Keratinocyte (primary cell): ENCODE measurements at regions not wholly inside any gene's neighbourhood (a gene's known extent, or its start where the extent isn't known, plus 50 kb on each side); places are given as distances from the start of the nearest gene placed in this dataset.

ENCODE experiments used
- DNase-seq: peaks from one replicate; pipeline ENCODE4 v3.0.0-alpha.2; 2011; ENCODE audit warnings: low read depth, missing footprints, low spot score
- FAIRE-seq: peaks from 2 replicates; lab custom pipeline; 2011; peaks lifted over from hg19 to GRCh38; lab: Jason Lieb, UNC
- H2AFZ ChIP-seq: 2 replicates; pipeline ENCODE4 v1.6.0; 2012; ENCODE audit warnings: low read length, control low read depth, inconsistent platforms; ENCODE audit not compliant: control insufficient read depth
- H3K27ac ChIP-seq: 2 replicates; pipeline ENCODE4 v1.5.1; 2011; ENCODE audit warnings: low read length; ENCODE audit not compliant: control insufficient read depth, insufficient read depth
- H3K27me3 ChIP-seq: 3 replicates; pipeline ENCODE4 v1.6.0; 2011; ENCODE audit warnings: low read length; ENCODE audit not compliant: control insufficient read depth, insufficient read depth; ENCODE audit errors: extremely low read depth
- H3K36me3 ChIP-seq, 2 experiments: 2 replicates in 1 of 2; 3 replicates in 1 of 2; pipeline ENCODE4 v1.5.1; 2011; ENCODE audit warnings: low read length in 2 of 2, mild to moderate bottlenecking in 1 of 2; ENCODE audit not compliant: control insufficient read depth in 2 of 2, insufficient read depth in 2 of 2; ENCODE audit errors: extremely low read depth in 1 of 2
- H3K4me1 ChIP-seq: 3 replicates; pipeline ENCODE4 v1.5.1; 2011; ENCODE audit warnings: low read length; ENCODE audit not compliant: control insufficient read depth, insufficient read depth; ENCODE audit errors: extremely low read depth
- H3K4me2 ChIP-seq: 3 replicates; pipeline ENCODE4 v1.6.0; 2011; ENCODE audit warnings: low read depth, low read length; ENCODE audit not compliant: control insufficient read depth, insufficient read depth; ENCODE audit errors: extremely low read depth
- H3K4me3 ChIP-seq, 3 experiments: fragments of 200-600 bp in 1 of 3; sonication (generic) in 1 of 3; 2 replicates in 2 of 3; 3 replicates in 1 of 3; pipeline ENCODE4 v1.5.1; 2011 to 2016; ENCODE audit warnings: low read length in 3 of 3, mild to moderate bottlenecking in 3 of 3, control low read depth in 2 of 3, inconsistent platforms in 1 of 3, low read depth in 1 of 3, mixed read lengths in 1 of 3, mixed run types in 1 of 3, moderate library complexity in 1 of 3; ENCODE audit not compliant: control insufficient read depth in 2 of 3, insufficient read depth in 2 of 3; ENCODE audit errors: extremely low read depth in 1 of 3
- H3K79me2 ChIP-seq: 2 replicates; pipeline ENCODE4 v1.6.0; 2012; ENCODE audit warnings: low read length; ENCODE audit not compliant: control insufficient read depth, insufficient read depth
- H3K9ac ChIP-seq: 3 replicates; pipeline ENCODE4 v1.6.0; 2011; ENCODE audit warnings: low read length; ENCODE audit not compliant: control insufficient read depth, insufficient read depth; ENCODE audit errors: extremely low read depth
- H3K9me1 ChIP-seq: 3 replicates; pipeline ENCODE4 v1.6.0; 2011; ENCODE audit warnings: low read length; ENCODE audit not compliant: control insufficient read depth, insufficient read depth; ENCODE audit errors: extremely low read depth
- H3K9me3 ChIP-seq: 2 replicates; pipeline ENCODE4 v1.5.1; 2012; ENCODE audit warnings: low read depth, low read length; ENCODE audit not compliant: control insufficient read depth
- H4K20me1 ChIP-seq: 3 replicates; pipeline ENCODE4 v1.6.0; 2011; ENCODE audit warnings: low read length; ENCODE audit not compliant: control insufficient read depth, insufficient read depth; ENCODE audit errors: extremely low read depth
- CTCF ChIP-seq, 3 experiments: IDR thresholded peaks in 1 of 3; conservative IDR thresholded peaks in 1 of 3; optimal IDR thresholded peaks in 1 of 3; 2 replicates in 2 of 3; 3 replicates in 1 of 3; pipeline versions ENCODE3 to v1.5.1; 2011; ENCODE audit warnings: low read length in 3 of 3, mild to moderate bottlenecking in 3 of 3, moderate library complexity in 2 of 3, control low read depth in 1 of 3, inconsistent platforms in 1 of 3; ENCODE audit not compliant: insufficient read depth in 2 of 3; ENCODE audit errors: extremely low read depth in 1 of 3
- EZH2 ChIP-seq: IDR thresholded peaks from one replicate; pipeline ENCODE4 v1.6.1; 2012; ENCODE audit warnings: inconsistent platforms, mild to moderate bottlenecking, low read length, moderate library complexity
- dilution Hi-C: fragments of 300-500 bp; cut with MboI; formaldehyde crosslinking; loops from one replicate; pipeline ENCODE4 v1.7.0; 2020; ENCODE audit warnings: low sequenced_read_pairs; ENCODE audit not compliant: extremely low pct_ligation_motif_present

- Histone ChIP-seq H3K4me2 (no peak overlapping the region), H2AFZ (no peak overlapping the region), H3K27ac (no peak overlapping the region), H4K20me1 (no peaks in the 10 kb centered on the region), H3K79me2 (no peaks in the 10 kb centered on the region), H3K27me3 (no peaks in the 10 kb centered on the region), H3K9me3 (no peaks in the 10 kb centered on the region), H3K36me3 (no peaks in the 10 kb centered on the region), H3K9ac (no peak overlapping the region), H3K9me1 (no peaks in the 10 kb centered on the region), H3K4me1 (peaks cover 3% of the 10 kb centered on the region), H3K4me3 (no peak overlapping the region)
- FAIRE-seq, result no peak
- DNase-seq, result no peak
- dilution Hi-C loops, result loop anchor here (25.0 kb wide), 1 partner anchor 444 kb away; no protein-coding TSS in a partner anchor
- no peak for TF ChIP-seq EZH2
- no peak for TF ChIP-seq CTCF (optimal IDR thresholded peaks at IDR 0.05 in 1 of 3, IDR thresholded peaks at IDR 0.05 in 1 of 3, conservative IDR thresholded peaks at IDR 0.05 in 1 of 3; ENCODE audit: extremely low read depth in 1 of 3, insufficient read depth in 2 of 3, low read length in 3 of 3)
Observed at GRCh38 chr12:11593013-11593412, 56.5 kb upstream of the ETV6 start.

GRCh38 chr12:11595080-11595479 lies 54.4 kb upstream of the ETV6 start:
- Histone ChIP-seq H3K4me3 (no peak overlapping the region), H3K79me2 (no peaks in the 10 kb centered on the region), H3K9me1 (no peaks in the 10 kb centered on the region), H4K20me1 (no peaks in the 10 kb centered on the region), H3K27ac (no peak overlapping the region), H3K9me3 (no peaks in the 10 kb centered on the region), H3K4me1 (no peaks in the 10 kb centered on the region), H3K27me3 (no peaks in the 10 kb centered on the region), H3K36me3 (no peaks in the 10 kb centered on the region), H2AFZ (no peak overlapping the region), H3K4me2 (no peak overlapping the region), H3K9ac (no peak overlapping the region)
- FAIRE-seq, result no peak
- dilution Hi-C loops, result loop anchor here (25.0 kb wide), 1 partner anchor 442 kb away; no protein-coding TSS in a partner anchor
- no peak for DNase-seq
- no peak for TF ChIP-seq CTCF (optimal IDR thresholded peaks at IDR 0.05 in 1 of 3, IDR thresholded peaks at IDR 0.05 in 1 of 3, conservative IDR thresholded peaks at IDR 0.05 in 1 of 3; ENCODE audit: extremely low read depth in 1 of 3, insufficient read depth in 2 of 3, low read length in 3 of 3)
- no peak for TF ChIP-seq EZH2
